ENCODE measurements at regions not wholly inside any gene's neighbourhood (a gene's known extent, or its start where the extent isn't known, plus 50 kb on each side); places are given as distances from the start of the nearest gene placed in this dataset.
"Not testable (repeated sequence)": the region's sequence is repeated elsewhere in the genome, so short reads cannot be mapped to it uniquely, and the experiment has no call there.

DNA sequence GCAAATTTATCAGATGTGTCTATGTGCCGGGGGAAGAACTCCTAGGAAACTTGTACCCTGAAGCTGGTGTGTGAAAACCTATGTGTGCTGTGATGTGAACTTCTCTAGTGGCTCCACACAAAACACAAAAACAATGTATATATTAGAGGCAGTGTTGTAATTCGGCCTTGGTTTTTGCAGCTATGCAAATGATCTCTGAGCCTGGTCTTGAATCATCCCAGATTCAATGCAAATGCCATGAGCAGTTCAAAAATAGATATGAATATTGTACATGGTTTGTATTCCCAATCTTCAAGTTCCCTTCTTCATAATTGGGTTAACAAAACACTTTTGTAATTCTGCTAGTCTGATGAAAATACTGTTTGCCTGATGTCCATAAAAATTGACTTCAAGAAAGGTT lies 152.6 kb downstream of the MFSD1 start:
- Histone ChIP-seq H3K9ac (ENCODE audit: insufficient read depth in 1 of 2, low read length in 2 of 2) (no peak overlapping the region), H3K4me3 (no peak overlapping the region), H3K9me3 (ENCODE audit: control insufficient read depth in 4 of 4, insufficient read depth in 3 of 4, low read length in 3 of 4) (peaks cover 0 to 2% (median 0%) of the 10 kb centered on the region in 4 donors), H3K36me3 (ENCODE audit: control insufficient read depth in 4 of 4, insufficient read depth in 4 of 4, low read length in 4 of 4) (no peaks in the 10 kb centered on the region), H3K4me1 (ENCODE audit: control insufficient read depth in 5 of 5, insufficient read depth in 5 of 5, low read length in 5 of 5) (peaks cover 0 to 2% (median 0%) of the 10 kb centered on the region in 5 donors), H3K27ac (ENCODE audit: low read depth in 1 of 2, low read length in 1 of 2) (no peak overlapping the region), H3K27me3 (ENCODE audit: control insufficient read depth in 3 of 3, insufficient read depth in 3 of 3, low read length in 2 of 3) (no peaks in the 10 kb centered on the region)
- TF ChIP-seq, protein P1, sequence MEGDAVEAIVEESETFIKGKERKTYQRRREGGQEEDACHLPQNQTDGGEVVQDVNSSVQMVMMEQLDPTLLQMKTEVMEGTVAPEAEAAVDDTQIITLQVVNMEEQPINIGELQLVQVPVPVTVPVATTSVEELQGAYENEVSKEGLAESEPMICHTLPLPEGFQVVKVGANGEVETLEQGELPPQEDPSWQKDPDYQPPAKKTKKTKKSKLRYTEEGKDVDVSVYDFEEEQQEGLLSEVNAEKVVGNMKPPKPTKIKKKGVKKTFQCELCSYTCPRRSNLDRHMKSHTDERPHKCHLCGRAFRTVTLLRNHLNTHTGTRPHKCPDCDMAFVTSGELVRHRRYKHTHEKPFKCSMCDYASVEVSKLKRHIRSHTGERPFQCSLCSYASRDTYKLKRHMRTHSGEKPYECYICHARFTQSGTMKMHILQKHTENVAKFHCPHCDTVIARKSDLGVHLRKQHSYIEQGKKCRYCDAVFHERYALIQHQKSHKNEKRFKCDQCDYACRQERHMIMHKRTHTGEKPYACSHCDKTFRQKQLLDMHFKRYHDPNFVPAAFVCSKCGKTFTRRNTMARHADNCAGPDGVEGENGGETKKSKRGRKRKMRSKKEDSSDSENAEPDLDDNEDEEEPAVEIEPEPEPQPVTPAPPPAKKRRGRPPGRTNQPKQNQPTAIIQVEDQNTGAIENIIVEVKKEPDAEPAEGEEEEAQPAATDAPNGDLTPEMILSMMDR (IDR thresholded peaks at IDR 0.05; ENCODE audit: control extremely low read depth, extremely low read depth): no peak
- 85 to 89% methylated on average over 2 of the region's 2 CpGs for WGBS, 2 donors
- no peak for ATAC-seq (ENCODE audit: insufficient read depth, low FRiP score)
- DNase-seq: no peak

DNA sequence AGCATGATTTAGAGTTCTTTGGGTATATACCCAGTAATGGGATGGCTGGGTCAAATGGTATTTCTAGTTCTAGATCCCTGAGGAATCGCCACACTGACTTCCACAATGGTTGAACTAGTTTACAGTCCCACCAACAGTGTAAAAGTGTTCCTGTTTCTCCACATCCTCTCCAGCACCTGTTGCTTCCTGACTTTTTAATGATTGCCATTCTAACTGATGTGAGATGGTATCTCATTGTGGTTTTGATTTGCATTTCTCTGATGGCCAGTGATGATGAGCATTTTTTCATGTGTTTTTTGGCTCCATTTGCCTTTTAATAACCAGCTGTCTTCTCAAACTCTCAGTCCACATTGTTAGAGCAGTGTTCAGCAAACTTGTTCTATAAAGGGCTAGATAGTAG lies 155.9 kb downstream of the MFSD1 start:
- H3K4me1 ChIP-seq (ENCODE audit: control insufficient read depth in 5 of 5, insufficient read depth in 5 of 5, low read length in 5 of 5); ATAC-seq (ENCODE audit: insufficient read depth, low FRiP score); H3K27me3 ChIP-seq (ENCODE audit: control insufficient read depth in 3 of 3, insufficient read depth in 3 of 3, low read length in 2 of 3); H3K4me3 ChIP-seq; H3K27ac ChIP-seq (ENCODE audit: low read depth in 1 of 2, low read length in 1 of 2); DNase-seq; H3K36me3 ChIP-seq (ENCODE audit: control insufficient read depth in 4 of 4, insufficient read depth in 4 of 4, low read length in 4 of 4); H3K9ac ChIP-seq (ENCODE audit: insufficient read depth in 1 of 2, low read length in 2 of 2); H3K9me3 ChIP-seq (ENCODE audit: control insufficient read depth in 4 of 4, insufficient read depth in 3 of 4, low read length in 3 of 4): not testable (repeated sequence)
- no CpG with 5 or more reads among the region's 1 CpG for WGBS, 2 donors

DNA sequence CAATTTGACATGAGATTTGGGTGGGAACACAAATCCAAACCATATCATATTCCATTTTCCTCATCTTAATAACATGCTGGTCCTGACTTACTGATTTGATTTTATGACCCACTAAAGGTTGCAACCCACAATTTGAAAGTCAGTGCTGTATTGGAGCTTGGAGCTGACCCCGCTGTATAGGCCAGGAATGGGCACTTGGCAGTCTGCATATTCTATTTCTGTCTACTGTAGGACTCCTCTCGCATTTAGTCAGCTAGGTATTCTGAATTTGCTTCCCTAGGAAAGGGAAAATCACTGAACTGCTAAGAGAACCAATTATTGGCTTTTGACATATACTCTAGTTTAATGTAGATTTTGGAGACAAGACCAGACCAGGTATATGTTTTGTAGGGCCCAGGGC lies 157.0 kb downstream of the MFSD1 start:
- H3K4me1 ChIP-seq (ENCODE audit: control insufficient read depth in 5 of 5, insufficient read depth in 5 of 5, low read length in 5 of 5): peaks cover 0 to 2% (median 0%) of the 10 kb centered on the region in 5 donors
- ATAC-seq (ENCODE audit: insufficient read depth, low FRiP score) (no peak), DNase-seq (no peak)
- no peak overlapping the region for H3K27ac ChIP-seq (ENCODE audit: low read depth in 1 of 2, low read length in 1 of 2)
- WGBS, 2 donors: 89 to 92% methylated on average over 2 of the region's 2 CpGs
- H3K27me3 ChIP-seq (ENCODE audit: control insufficient read depth in 3 of 3, insufficient read depth in 3 of 3, low read length in 2 of 3): no peaks in the 10 kb centered on the region
- no peak overlapping the region for H3K4me3 ChIP-seq
- TF ChIP-seq, protein P1 (IDR thresholded peaks at IDR 0.05; ENCODE audit: control extremely low read depth, extremely low read depth): no peak
- H3K9me3 ChIP-seq (ENCODE audit: control insufficient read depth in 4 of 4, insufficient read depth in 3 of 4, low read length in 3 of 4): peaks cover 0 to 3% (median 0%) of the 10 kb centered on the region in 4 donors
- no peaks in the 10 kb centered on the region for H3K36me3 ChIP-seq (ENCODE audit: control insufficient read depth in 4 of 4, insufficient read depth in 4 of 4, low read length in 4 of 4)
- H3K9ac ChIP-seq (ENCODE audit: insufficient read depth in 1 of 2, low read length in 2 of 2): no peak overlapping the region

DNA sequence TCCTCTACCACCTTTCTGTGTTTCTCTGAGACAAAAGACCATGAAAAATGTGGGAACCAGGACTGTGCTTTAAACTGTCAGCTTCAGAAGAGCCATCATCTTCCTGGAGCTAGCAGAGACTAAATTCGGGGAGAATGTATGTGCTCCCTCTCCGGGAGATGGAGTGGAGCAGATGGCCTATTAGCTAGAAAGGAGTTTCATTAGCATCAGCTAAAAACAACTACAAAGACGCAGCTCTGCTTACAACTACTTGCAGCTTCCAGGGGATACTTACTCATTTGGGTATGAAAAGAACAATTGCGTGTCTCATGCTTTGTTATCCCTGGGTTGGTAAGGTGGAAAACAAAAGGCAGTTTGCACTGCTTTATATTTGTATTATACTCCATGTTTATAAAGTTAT lies 159.6 kb downstream of the MFSD1 start:
- H3K4me3 ChIP-seq: no peak overlapping the region
- no peak for DNase-seq
- 68% methylated on average over 4 of the region's 4 CpGs for WGBS, 2 donors
- ATAC-seq (ENCODE audit: insufficient read depth, low FRiP score): no peak
- no peaks in the 10 kb centered on the region for H3K27me3 ChIP-seq (ENCODE audit: control insufficient read depth in 3 of 3, insufficient read depth in 3 of 3, low read length in 2 of 3)
- no peaks in the 10 kb centered on the region for H3K36me3 ChIP-seq (ENCODE audit: control insufficient read depth in 4 of 4, insufficient read depth in 4 of 4, low read length in 4 of 4)
- no peaks in the 10 kb centered on the region for H3K4me1 ChIP-seq (ENCODE audit: control insufficient read depth in 5 of 5, insufficient read depth in 5 of 5, low read length in 5 of 5)
- TF ChIP-seq, protein P1 (IDR thresholded peaks at IDR 0.05; ENCODE audit: control extremely low read depth, extremely low read depth): no peak
- no peak overlapping the region for H3K9ac ChIP-seq (ENCODE audit: insufficient read depth in 1 of 2, low read length in 2 of 2)
- H3K9me3 ChIP-seq (ENCODE audit: control insufficient read depth in 4 of 4, insufficient read depth in 3 of 4, low read length in 3 of 4): peaks cover 0 to 3% (median 0%) of the 10 kb centered on the region in 4 donors
- no peak overlapping the region for H3K27ac ChIP-seq (ENCODE audit: low read depth in 1 of 2, low read length in 1 of 2)
